ENCODE measurements at regions not wholly inside any gene's neighbourhood (a gene's known extent, or its start where the extent isn't known, plus 50 kb on each side); places are given as distances from the start of the nearest gene placed in this dataset.

GRCh38 chr4:53694666-53695065 lies 103.4 kb upstream of the LNX1 start:
- no peak for TF ChIP-seq EP300 (conservative IDR thresholded peaks at IDR 0.05; ENCODE audit: poor library complexity, severe bottlenecking)
- TF ChIP-seq TAF1 (IDR thresholded peaks at IDR 0.05; ENCODE audit: low read depth), result no peak
- no peak for TF ChIP-seq RAD21 (conservative IDR thresholded peaks at IDR 0.05)
- no peak for TF ChIP-seq CTCF (IDR thresholded peaks at IDR 0.05; ENCODE audit: poor library complexity, severe bottlenecking)
- no peak for TF ChIP-seq POLR2AphosphoS5 (IDR thresholded peaks at IDR 0.05)
